Kidney epithelial cell (primary cell): ENCODE measurements at regions not wholly inside any gene's neighbourhood (a gene's known extent, or its start where the extent isn't known, plus 50 kb on each side); places are given as distances from the start of the nearest gene placed in this dataset.

Experiments used
- DNase-seq: peaks from one replicate; pipeline ENCODE4 v3.0.0-alpha.2; 2010; ENCODE audit warnings: low read depth
- H3K27me3 ChIP-seq: 2 replicates; pipeline ENCODE4 v1.6.0; 2011; ENCODE audit warnings: low read length; ENCODE audit not compliant: control insufficient read depth, insufficient read depth
- H3K36me3 ChIP-seq: 2 replicates; pipeline ENCODE4 v1.5.1; 2011; ENCODE audit warnings: low read length; ENCODE audit not compliant: control insufficient read depth, insufficient read depth
- H3K4me3 ChIP-seq: 2 replicates; pipeline ENCODE4 v1.5.1; 2011; ENCODE audit warnings: low read depth, mild to moderate bottlenecking, control low read depth, low read length
- CTCF ChIP-seq: IDR thresholded peaks from 2 replicates; pipeline ENCODE4 v1.5.1; 2011; ENCODE audit warnings: mild to moderate bottlenecking, moderate library complexity, low read length, control low read depth, inconsistent platforms; ENCODE audit not compliant: insufficient read depth, poor library complexity, severe bottlenecking

GRCh38 chr4:81745050-81745449 is 273.3 kb upstream of the RASGEF1B start:
- H3K36me3 ChIP-seq: no peaks in the 10 kb centered on the region
- DNase-seq: no peak
- H3K4me3 ChIP-seq: no peak overlapping the region
- TF ChIP-seq CTCF: no peak
- H3K27me3 ChIP-seq: no peaks in the 10 kb centered on the region

GRCh38 chr4:81743731-81744435 is 272.2 kb upstream of the RASGEF1B start:
- Histone ChIP-seq H3K4me3 (no peak overlapping the region), H3K36me3 (no peaks in the 10 kb centered on the region), H3K27me3 (no peaks in the 10 kb centered on the region)
- DNase-seq: no peak
- no peak for TF ChIP-seq CTCF

GRCh38 chr4:81740487-81740886 is 268.8 kb upstream of the RASGEF1B start:
- no peak for TF ChIP-seq CTCF

GRCh38 chr4:81738891-81739290 is 267.2 kb upstream of the RASGEF1B start:
- Histone ChIP-seq H3K36me3 (no peaks in the 10 kb centered on the region), H3K4me3 (no peak overlapping the region), H3K27me3 (no peaks in the 10 kb centered on the region)
- no peak for TF ChIP-seq CTCF
- no peak for DNase-seq

More at GRCh38 chr4:81740487-81740886, 268.8 kb upstream of the RASGEF1B start:
- H3K4me3 ChIP-seq: no peak overlapping the region
- no peaks in the 10 kb centered on the region for H3K36me3 ChIP-seq
- H3K27me3 ChIP-seq: no peaks in the 10 kb centered on the region
- no peak for DNase-seq

- Histone ChIP-seq H3K36me3 (no peaks in the 10 kb centered on the region), H3K4me3 (no peak overlapping the region), H3K27me3 (no peaks in the 10 kb centered on the region)
- DNase-seq: no peak
- TF ChIP-seq CTCF: no peak
Measured at GRCh38 chr4:81737865-81738559, 266.3 kb upstream of the RASGEF1B start.
